Glomerular endothelial cell (primary cell): ENCODE measurements at regions not wholly inside any gene's neighbourhood (a gene's known extent, or its start where the extent isn't known, plus 50 kb on each side); places are given as distances from the start of the nearest gene placed in this dataset.

Source experiments
- DNase-seq: peaks from one replicate; pipeline ENCODE4 v3.0.0-alpha.2; 2011; ENCODE audit warnings: low read depth, low spot score; ENCODE audit errors: extremely low read depth

- DNase-seq: no peak
Measured at GRCh38 chr18:70382017-70382416, 93.2 kb downstream of the SOCS6 start.

DNA sequence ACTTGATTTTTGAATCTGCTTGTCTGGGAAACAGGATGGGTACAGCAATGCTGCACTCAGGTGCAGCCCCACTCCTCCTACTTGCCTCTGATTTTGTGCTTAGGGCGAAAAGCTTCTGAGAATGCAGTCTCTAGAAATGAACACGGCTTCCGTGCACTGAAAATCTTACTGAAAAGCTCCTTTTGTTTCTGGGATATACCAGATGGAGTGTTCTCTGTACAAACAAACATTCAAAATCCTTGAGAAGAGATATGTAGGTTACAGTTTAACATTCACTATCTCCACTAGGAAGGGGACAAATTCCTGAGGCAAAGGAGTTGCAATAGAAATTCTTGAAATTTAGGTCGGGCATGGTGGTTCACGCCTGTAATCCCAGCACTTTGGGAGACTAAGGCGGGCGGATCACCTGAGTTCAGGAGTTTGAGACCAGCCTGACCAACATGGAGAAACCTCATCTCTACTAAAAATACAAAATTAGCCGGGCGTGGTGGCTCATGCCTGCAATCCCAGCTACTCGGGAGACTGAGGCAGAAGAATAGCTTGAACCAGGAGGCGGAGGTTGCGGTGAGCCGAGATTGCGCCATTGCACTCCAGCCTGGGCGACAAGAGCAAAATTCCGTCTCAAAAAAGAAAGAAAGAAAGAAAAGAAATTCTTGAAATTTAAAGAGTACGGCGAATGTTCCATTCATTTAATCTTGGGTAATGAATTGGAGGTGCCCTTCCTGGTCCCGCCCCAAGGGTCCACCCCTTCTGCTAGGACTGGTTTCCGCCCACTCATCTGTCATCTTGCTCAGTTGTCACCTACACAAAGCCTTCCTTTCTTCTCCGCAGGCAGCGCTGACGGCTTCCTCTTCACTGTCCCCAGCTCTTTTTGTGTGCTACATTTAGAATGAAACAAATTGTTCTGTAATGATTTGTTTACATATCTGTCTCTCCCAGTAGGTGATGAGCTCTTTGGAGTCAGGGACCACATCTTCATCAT lies 92.4 kb downstream of the SOCS6 start:
- no peak for DNase-seq
